ENCODE measurements at regions not wholly inside any gene's neighbourhood (a gene's known extent, or its start where the extent isn't known, plus 50 kb on each side); places are given as distances from the start of the nearest gene placed in this dataset.

DNA sequence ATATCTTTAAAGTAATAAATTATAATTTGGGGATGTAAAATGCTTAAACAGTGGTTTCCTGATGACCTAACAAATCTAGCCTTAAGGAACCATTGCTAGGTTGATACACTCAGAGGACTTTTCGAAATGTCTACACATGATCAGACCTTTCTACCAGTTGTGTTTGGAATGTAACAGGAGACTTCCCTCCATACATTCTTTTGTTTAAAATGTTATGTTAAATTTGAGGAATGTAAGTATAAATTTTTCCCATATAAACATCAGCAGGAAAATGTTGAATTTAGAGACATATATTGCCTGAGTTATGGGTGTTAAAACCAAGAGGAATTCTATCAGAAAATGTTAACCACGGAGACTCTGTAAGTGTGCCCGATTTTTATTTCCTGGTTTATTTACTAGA, 190.6 kb upstream of the SPRY1 start:
- H4K20me1 ChIP-seq (ENCODE audit: low read length) = no peaks in the 10 kb centered on the region
- intact Hi-C loops (cut with micrococcal nuclease) = no loop called here
- no peaks in the 10 kb centered on the region for H3F3A ChIP-seq (ENCODE audit: low read length, unreplicated experiment)
- no TSS peak for BruUV-seq (replicated peaks)
- CTCF ChIA-PET = no interaction called here
- H3K9me2 ChIP-seq (replicated peaks; ENCODE audit: low read length) = no peaks in the 10 kb centered on the region
- no peak for ATAC-seq
- H3K27ac ChIP-seq (ENCODE audit: low read length) = no peak overlapping the region
- H3K9ac ChIP-seq (ENCODE audit: low read length) = no peak overlapping the region
- H2AFZ ChIP-seq (ENCODE audit: low read length) = no peak overlapping the region
- POLR2A ChIA-PET (ENCODE audit: unreplicated experiment) = no interaction called here
- DNase-seq = no peak
- H3K4me2 ChIP-seq (ENCODE audit: low read length) = no peak overlapping the region
- no peaks in the 10 kb centered on the region for H3K36me3 ChIP-seq (ENCODE audit: low read depth, low read length)
- no peaks in the 10 kb centered on the region for H3K4me1 ChIP-seq (ENCODE audit: insufficient read depth, low read length)
- TF ChIP-seq EZH2phosphoT487 (IDR thresholded peaks at IDR 0.05; ENCODE audit: borderline replicate concordance, low read length) = no peak
- TF ChIP-seq EZH2 (IDR thresholded peaks at IDR 0.05; ENCODE audit: low read length, unreplicated experiment) = no peak
- no peak for TF ChIP-seq CTCF (conservative IDR thresholded peaks at IDR 0.05; ENCODE audit: low read depth, low read length)
- no peaks in the 10 kb centered on the region for H3K9me3 ChIP-seq (ENCODE audit: low read length)
- H3K4me3 ChIP-seq (ENCODE audit: low read length) = no peak overlapping the region
- H3K27me3 ChIP-seq (ENCODE audit: low read length) = no peaks in the 10 kb centered on the region
- H3K79me2 ChIP-seq (ENCODE audit: low read length) = no peaks in the 10 kb centered on the region

GRCh38 chr4:123209436-123209835, 187.2 kb upstream of the SPRY1 start:
- Histone ChIP-seq H3K9me3 (ENCODE audit: low read length) (no peaks in the 10 kb centered on the region), H3K36me3 (ENCODE audit: low read depth, low read length) (no peaks in the 10 kb centered on the region), H3K79me2 (ENCODE audit: low read length) (no peaks in the 10 kb centered on the region), H3K27me3 (ENCODE audit: low read length) (no peaks in the 10 kb centered on the region), H2AFZ (ENCODE audit: low read length) (no peak overlapping the region), H3F3A (ENCODE audit: low read length, unreplicated experiment) (no peaks in the 10 kb centered on the region), H4K20me1 (ENCODE audit: low read length) (no peaks in the 10 kb centered on the region), H3K9me2 (replicated peaks; ENCODE audit: low read length) (no peaks in the 10 kb centered on the region), H3K4me3 (ENCODE audit: low read length) (no peak overlapping the region), H3K4me1 (ENCODE audit: insufficient read depth, low read length) (no peaks in the 10 kb centered on the region), H3K9ac (ENCODE audit: low read length) (no peak overlapping the region), H3K4me2 (ENCODE audit: low read length) (no peak overlapping the region), H3K27ac (ENCODE audit: low read length) (no peak overlapping the region)
- ChIA-PET POLR2A (ENCODE audit: unreplicated experiment) (no interaction called here), CTCF (no interaction called here)
- TF ChIP-seq CTCF (conservative IDR thresholded peaks at IDR 0.05; ENCODE audit: low read depth, low read length) = no peak
- no peak for TF ChIP-seq EZH2 (IDR thresholded peaks at IDR 0.05; ENCODE audit: low read length, unreplicated experiment)
- TF ChIP-seq EZH2phosphoT487 (IDR thresholded peaks at IDR 0.05; ENCODE audit: borderline replicate concordance, low read length) = no peak
- BruUV-seq (replicated peaks) = no TSS peak
- intact Hi-C loops (cut with micrococcal nuclease) = no loop called here
- DNase-seq = no peak
- no peak for ATAC-seq

DNA sequence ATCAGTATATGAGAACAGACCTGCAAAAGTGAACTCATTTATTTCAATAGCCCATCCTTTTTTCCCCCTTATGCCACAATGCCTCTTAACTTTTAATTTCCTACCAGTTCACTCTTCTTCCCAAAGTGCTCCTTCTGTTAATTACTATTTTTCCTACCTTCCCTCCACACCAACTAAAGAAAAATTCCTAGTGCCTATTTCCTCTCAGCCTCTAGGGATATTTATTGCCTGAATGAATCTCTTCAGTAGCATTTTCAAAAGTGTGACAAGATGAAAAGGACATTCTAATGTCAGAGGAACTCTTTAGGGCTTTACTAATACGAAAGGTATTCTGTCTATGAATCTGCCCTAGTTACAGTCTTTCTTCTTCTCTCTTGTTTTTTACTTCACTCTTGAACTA, 181.1 kb upstream of the SPRY1 start:
- Histone ChIP-seq H3K4me2 (ENCODE audit: low read length) (no peak overlapping the region), H3K79me2 (ENCODE audit: low read length) (no peaks in the 10 kb centered on the region), H3K36me3 (ENCODE audit: low read depth, low read length) (no peaks in the 10 kb centered on the region), H2AFZ (ENCODE audit: low read length) (no peak overlapping the region), H3F3A (ENCODE audit: low read length, unreplicated experiment) (no peaks in the 10 kb centered on the region), H4K20me1 (ENCODE audit: low read length) (no peaks in the 10 kb centered on the region), H3K9me2 (replicated peaks; ENCODE audit: low read length) (no peaks in the 10 kb centered on the region), H3K4me3 (ENCODE audit: low read length) (no peak overlapping the region), H3K4me1 (ENCODE audit: insufficient read depth, low read length) (no peaks in the 10 kb centered on the region), H3K27ac (ENCODE audit: low read length) (no peak overlapping the region), H3K27me3 (ENCODE audit: low read length) (no peaks in the 10 kb centered on the region), H3K9ac (ENCODE audit: low read length) (no peak overlapping the region), H3K9me3 (ENCODE audit: low read length) (no peaks in the 10 kb centered on the region)
- CTCF ChIA-PET = no interaction called here
- no TSS peak for BruUV-seq (replicated peaks)
- ATAC-seq (no peak), DNase-seq (no peak)
- intact Hi-C loops (cut with micrococcal nuclease) = no loop called here
- TF ChIP-seq CTCF (conservative IDR thresholded peaks at IDR 0.05; ENCODE audit: low read depth, low read length) = no peak
- no peak for TF ChIP-seq EZH2 (IDR thresholded peaks at IDR 0.05; ENCODE audit: low read length, unreplicated experiment)
- TF ChIP-seq EZH2phosphoT487 (IDR thresholded peaks at IDR 0.05; ENCODE audit: borderline replicate concordance, low read length) = no peak
- POLR2A ChIA-PET (ENCODE audit: unreplicated experiment) = no interaction called here
